ENCODE measurements at regions not wholly inside any gene's neighbourhood (a gene's known extent, or its start where the extent isn't known, plus 50 kb on each side); places are given as distances from the start of the nearest gene placed in this dataset.
"Not testable (repeated sequence)": the region's sequence is repeated elsewhere in the genome, so short reads cannot be mapped to it uniquely, and the experiment has no call there.

DNA sequence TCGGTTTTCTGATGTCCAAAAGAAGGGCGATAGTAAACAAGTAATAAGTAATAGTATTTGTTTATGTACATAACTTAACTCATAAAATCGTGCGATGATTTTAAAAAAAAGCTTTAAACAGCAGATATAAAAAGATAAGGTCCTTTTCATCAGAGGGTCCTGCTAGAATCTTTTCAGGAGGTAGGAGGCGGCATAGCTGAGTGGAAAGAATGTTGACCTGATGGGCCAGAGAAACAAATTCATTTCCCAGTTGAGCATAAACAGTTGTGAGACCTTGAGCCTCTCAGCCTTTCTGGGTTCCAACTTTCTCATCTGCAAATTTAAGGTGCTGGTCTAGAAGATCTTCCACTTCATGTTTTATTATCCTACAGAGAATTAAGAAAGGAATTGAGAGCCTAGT, 173.5 kb downstream of the LACC1 start:
- H3K36me3 Mint-ChIP-seq = no peaks in the 10 kb centered on the region
- peaks cover 0 to 3% (median 2%) of the 10 kb centered on the region in 4 donors for H3K4me1 Mint-ChIP-seq
- DNase-seq (no peak), ATAC-seq (no peak)
- peaks cover 7 to 20% (median 11%) of the 10 kb centered on the region in 5 donors for H3K27me3 Mint-ChIP-seq
- no peak overlapping the region for H3K4me3 Mint-ChIP-seq
- POLR2A ChIA-PET = no interaction called here
- peak overlapping the region in 1 of 10 donors; percentile 44 for H3K27ac Mint-ChIP-seq
- no peaks in the 10 kb centered on the region for H3K9me3 Mint-ChIP-seq

GRCh38 chr13:44054525-44054924, 174.8 kb downstream of the LACC1 start:
- DNase-seq (no peak), ATAC-seq (no peak)
- no peak overlapping the region for H3K4me3 Mint-ChIP-seq
- no peaks in the 10 kb centered on the region for H3K9me3 Mint-ChIP-seq
- peaks cover 0 to 3% (median 2%) of the 10 kb centered on the region in 4 donors for H3K4me1 Mint-ChIP-seq
- H3K27me3 Mint-ChIP-seq = peaks cover 7 to 18% (median 11%) of the 10 kb centered on the region in 5 donors
- H3K27ac Mint-ChIP-seq = no peak overlapping the region
- POLR2A ChIA-PET = no interaction called here
- H3K36me3 Mint-ChIP-seq = peaks cover 0 to 2% (median 0%) of the 10 kb centered on the region in 3 donors

- DNase-seq = not testable (repeated sequence)
These were observed 176.0 kb downstream of the LACC1 start for GRCh38 chr13:44055681-44056080.

DNA sequence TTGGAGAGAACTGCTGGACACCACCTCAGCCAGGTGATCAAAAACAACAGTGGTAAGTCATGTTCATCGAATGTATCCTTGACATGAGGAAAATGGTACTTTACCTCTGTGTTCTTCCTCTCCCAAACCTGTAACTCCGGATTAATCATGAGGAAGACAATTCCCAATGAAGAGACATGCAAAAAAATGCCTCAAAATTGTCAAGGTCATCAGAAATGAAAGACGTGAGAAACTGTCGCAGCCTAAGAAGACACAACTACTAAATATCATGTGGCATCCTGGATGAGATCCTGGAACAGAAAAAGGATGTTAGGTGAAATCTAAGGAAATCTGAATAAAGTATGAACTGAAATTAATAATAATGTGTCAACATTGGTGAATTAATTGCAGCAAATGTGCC, 178.4 kb downstream of the LACC1 start:
- POLR2A ChIA-PET = no interaction called here
- DNase-seq = no peak
- peaks cover 0 to 5% (median 0%) of the 10 kb centered on the region in 3 donors for H3K36me3 Mint-ChIP-seq
- H3K4me3 Mint-ChIP-seq = no peak overlapping the region
- peaks cover 5 to 17% (median 11%) of the 10 kb centered on the region in 5 donors for H3K27me3 Mint-ChIP-seq
- ATAC-seq = no peak
- H3K27ac Mint-ChIP-seq = no peak overlapping the region
- peaks cover 0 to 3% (median 2%) of the 10 kb centered on the region in 4 donors for H3K4me1 Mint-ChIP-seq
- H3K9me3 Mint-ChIP-seq = no peaks in the 10 kb centered on the region

More at GRCh38 chr13:44055681-44056080, 176.0 kb downstream of the LACC1 start:
- H3K9me3 Mint-ChIP-seq, H3K36me3 Mint-ChIP-seq, POLR2A ChIA-PET, H3K4me1 Mint-ChIP-seq, ATAC-seq: not testable (repeated sequence)
- Mint-ChIP-seq H3K4me3 (peak overlapping the region in 1 of 10 donors; percentile 16), H3K27me3 (peaks cover 4 to 21% (median 11%) of the 10 kb centered on the region in 5 donors), H3K27ac (peak overlapping the region in 1 of 10 donors; percentile 24)

GRCh38 chr13:44058624-44059215, 179.0 kb downstream of the LACC1 start:
- ATAC-seq = no peak
- H3K4me1 Mint-ChIP-seq = peaks cover 0 to 3% (median 2%) of the 10 kb centered on the region in 4 donors

GRCh38 chr13:44061876-44062275, 182.2 kb downstream of the LACC1 start:
- POLR2A ChIA-PET = no interaction called here
- Mint-ChIP-seq H3K4me1 (no peaks in the 10 kb centered on the region), H3K9me3 (no peaks in the 10 kb centered on the region), H3K36me3 (peaks cover 0 to 5% (median 0%) of the 10 kb centered on the region in 3 donors), H3K27me3 (peaks cover 0 to 13% (median 4%) of the 10 kb centered on the region in 5 donors), H3K4me3 (no peak overlapping the region), H3K27ac (peak overlapping the region in 1 of 10 donors; percentile 21)
- no peak for DNase-seq
- ATAC-seq = no peak

More at GRCh38 chr13:44058624-44059215, 179.0 kb downstream of the LACC1 start:
- no peak overlapping the region for H3K4me3 Mint-ChIP-seq
- DNase-seq = no peak
- POLR2A ChIA-PET = no interaction called here
- H3K36me3 Mint-ChIP-seq = peaks cover 0 to 5% (median 0%) of the 10 kb centered on the region in 3 donors
- no peak overlapping the region for H3K27ac Mint-ChIP-seq
- H3K9me3 Mint-ChIP-seq = no peaks in the 10 kb centered on the region
- H3K27me3 Mint-ChIP-seq = peaks cover 3 to 18% (median 10%) of the 10 kb centered on the region in 5 donors

DNA sequence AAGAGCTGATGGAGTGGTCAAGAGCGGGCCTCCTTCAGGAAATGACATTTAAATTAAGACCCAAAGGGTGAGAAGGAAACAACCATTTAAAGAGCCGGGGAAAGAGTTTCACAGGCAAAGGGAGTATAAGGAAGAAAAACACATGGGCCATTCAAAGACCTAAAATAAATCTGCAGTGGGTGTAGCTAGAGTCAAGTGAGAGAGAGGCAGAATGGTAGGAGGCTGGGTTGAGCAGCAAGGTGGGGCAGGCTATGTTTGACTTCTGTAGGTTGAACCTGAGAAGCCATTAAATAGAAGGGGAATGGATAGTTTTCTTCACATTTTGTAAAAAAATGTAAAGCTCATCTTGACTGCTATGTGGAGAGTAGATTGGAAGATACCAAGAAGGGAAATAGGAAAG, 183.8 kb downstream of the LACC1 start:
- H3K27ac Mint-ChIP-seq = no peak overlapping the region
- peaks cover 0 to 6% (median 0%) of the 10 kb centered on the region in 3 donors for H3K36me3 Mint-ChIP-seq
- H3K27me3 Mint-ChIP-seq = peaks cover 0 to 16% (median 5%) of the 10 kb centered on the region in 5 donors
- no peak for ATAC-seq
- DNase-seq = no peak
- no peak overlapping the region for H3K4me3 Mint-ChIP-seq
- H3K9me3 Mint-ChIP-seq = no peaks in the 10 kb centered on the region
- POLR2A ChIA-PET = no interaction called here
- H3K4me1 Mint-ChIP-seq = no peaks in the 10 kb centered on the region

GRCh38 chr13:44063881-44064280, 184.2 kb downstream of the LACC1 start:
- Mint-ChIP-seq H3K36me3 (peaks cover 0 to 6% (median 0%) of the 10 kb centered on the region in 3 donors), H3K4me1 (no peaks in the 10 kb centered on the region), H3K9me3 (no peaks in the 10 kb centered on the region), H3K27me3 (peaks cover 0 to 16% (median 7%) of the 10 kb centered on the region in 5 donors), H3K27ac (no peak overlapping the region), H3K4me3 (no peak overlapping the region)
- no peak for ATAC-seq
- DNase-seq = no peak
- POLR2A ChIA-PET = no interaction called here

- no peak overlapping the region for H3K27ac Mint-ChIP-seq
- H3K27me3 Mint-ChIP-seq = peaks cover 0 to 16% (median 7%) of the 10 kb centered on the region in 5 donors
- H3K4me1 Mint-ChIP-seq = no peaks in the 10 kb centered on the region
- H3K36me3 Mint-ChIP-seq = peaks cover 0 to 5% (median under 1%) of the 10 kb centered on the region in 3 donors
- no peak overlapping the region for H3K4me3 Mint-ChIP-seq
- H3K9me3 Mint-ChIP-seq = peaks cover 0 to 2% (median 0%) of the 10 kb centered on the region in 9 donors
- no peak for ATAC-seq
- no peak for DNase-seq
- POLR2A ChIA-PET = no interaction called here
These were observed 184.7 kb downstream of the LACC1 start for GRCh38 chr13:44064357-44064756.

GRCh38 chr13:44068169-44068568, 188.5 kb downstream of the LACC1 start:
- no peak for ATAC-seq
- POLR2A ChIA-PET = no interaction called here
- H3K4me3 Mint-ChIP-seq = no peak overlapping the region
- no peaks in the 10 kb centered on the region for H3K4me1 Mint-ChIP-seq
- H3K27ac Mint-ChIP-seq = no peak overlapping the region
- peaks cover 0 to 16% (median 3%) of the 10 kb centered on the region in 3 donors for H3K36me3 Mint-ChIP-seq
- DNase-seq = no peak
- peaks cover 0 to 33% (median 10%) of the 10 kb centered on the region in 9 donors for H3K9me3 Mint-ChIP-seq
- peaks cover 0 to 8% (median 5%) of the 10 kb centered on the region in 5 donors for H3K27me3 Mint-ChIP-seq

DNA sequence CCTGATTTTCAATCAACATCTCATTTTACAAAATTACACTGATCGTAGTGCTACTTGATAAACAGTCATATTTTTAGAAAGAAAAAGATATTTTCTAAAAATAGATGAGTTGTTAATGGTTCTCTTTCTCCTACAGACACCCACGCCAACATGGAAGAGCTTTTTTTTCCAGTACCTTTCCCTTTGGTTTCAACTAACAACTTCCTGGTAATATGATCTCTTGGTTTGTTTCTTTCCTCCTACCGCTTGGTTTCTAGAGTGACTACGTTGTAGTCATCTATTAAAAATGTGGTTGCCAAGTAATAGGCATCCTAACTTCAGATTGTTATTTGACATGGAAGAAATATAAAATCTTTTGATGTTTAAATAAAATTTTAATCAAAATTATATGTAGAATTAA, 189.0 kb downstream of the LACC1 start:
- Mint-ChIP-seq H3K4me1 (no peaks in the 10 kb centered on the region), H3K4me3 (no peak overlapping the region), H3K36me3 (peaks cover 0 to 16% (median 3%) of the 10 kb centered on the region in 3 donors), H3K9me3 (peaks cover 0 to 36% (median 10%) of the 10 kb centered on the region in 9 donors), H3K27me3 (peaks cover 0 to 8% (median 5%) of the 10 kb centered on the region in 5 donors), H3K27ac (no peak overlapping the region)
- no peak for DNase-seq
- ATAC-seq = no peak
- POLR2A ChIA-PET = no interaction called here

DNA sequence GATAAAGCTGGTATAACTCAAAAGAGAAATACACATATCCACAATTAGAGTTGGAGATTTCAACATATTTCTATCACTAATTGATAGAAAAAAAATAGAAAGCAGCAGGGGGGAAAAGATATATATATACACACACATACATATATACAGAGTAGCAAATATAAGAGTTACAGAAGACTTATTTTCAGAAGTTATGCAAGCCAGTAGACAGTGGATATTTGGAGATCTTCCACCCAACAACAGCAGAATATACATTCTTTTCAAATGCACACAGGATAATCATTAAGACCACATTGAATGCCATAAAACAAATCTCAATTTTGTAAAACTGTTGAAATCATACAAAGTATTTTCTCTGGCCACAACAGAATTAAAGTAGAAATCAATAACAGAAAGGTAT, 192.8 kb downstream of the LACC1 start:
- Mint-ChIP-seq H3K9me3 (peaks cover 0 to 36% (median 10%) of the 10 kb centered on the region in 9 donors), H3K4me1 (no peaks in the 10 kb centered on the region), H3K36me3 (peaks cover 0 to 16% (median 2%) of the 10 kb centered on the region in 3 donors), H3K4me3 (no peak overlapping the region), H3K27me3 (peaks cover 0 to 2% (median 0%) of the 10 kb centered on the region in 5 donors), H3K27ac (no peak overlapping the region)
- no peak for ATAC-seq
- DNase-seq = no peak
- POLR2A ChIA-PET = no interaction called here

DNA sequence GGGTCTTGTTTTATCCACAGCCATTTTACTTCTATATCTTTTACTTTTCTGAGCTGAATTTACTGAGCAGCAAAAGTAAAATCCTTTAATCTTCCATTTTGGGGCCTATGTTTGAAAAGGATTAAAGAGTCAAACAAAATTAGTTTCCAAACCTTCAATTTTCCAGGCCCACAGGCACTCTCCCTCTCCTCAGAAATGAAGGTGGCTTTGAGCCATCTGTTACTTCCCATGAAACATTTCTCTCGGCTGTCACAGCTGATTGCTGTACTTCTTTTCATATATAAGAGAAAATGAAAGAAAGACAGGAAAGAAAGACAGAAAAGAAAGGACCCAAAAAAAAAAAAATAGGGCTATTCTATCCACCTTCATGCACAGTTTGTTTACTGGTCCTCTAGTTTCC, 194.9 kb downstream of the LACC1 start:
- Mint-ChIP-seq H3K4me1 (no peaks in the 10 kb centered on the region), H3K4me3 (no peak overlapping the region), H3K27ac (no peak overlapping the region), H3K27me3 (no peaks in the 10 kb centered on the region), H3K9me3 (peaks cover 0 to 34% (median 10%) of the 10 kb centered on the region in 9 donors), H3K36me3 (peaks cover 0 to 14% (median 2%) of the 10 kb centered on the region in 3 donors)
- no peak for ATAC-seq
- no peak for DNase-seq
- POLR2A ChIA-PET = no interaction called here

GRCh38 chr13:44075113-44075512, 195.4 kb downstream of the LACC1 start:
- Mint-ChIP-seq H3K4me1 (no peaks in the 10 kb centered on the region), H3K27me3 (no peaks in the 10 kb centered on the region), H3K27ac (no peak overlapping the region), H3K36me3 (peaks cover 0 to 11% (median 2%) of the 10 kb centered on the region in 3 donors), H3K9me3 (peaks cover 0 to 30% (median 10%) of the 10 kb centered on the region in 9 donors), H3K4me3 (no peak overlapping the region)
- POLR2A ChIA-PET = no interaction called here
- ATAC-seq (no peak), DNase-seq (no peak)

Data from naive thymus-derived CD8-positive, alpha-beta T cell (primary cell).